ENCODE measurements at regions not wholly inside any gene's neighbourhood (a gene's known extent, or its start where the extent isn't known, plus 50 kb on each side); places are given as distances from the start of the nearest gene placed in this dataset.
"Not testable (repeated sequence)": the region's sequence is repeated elsewhere in the genome, so short reads cannot be mapped to it uniquely, and the experiment has no call there.

DNA sequence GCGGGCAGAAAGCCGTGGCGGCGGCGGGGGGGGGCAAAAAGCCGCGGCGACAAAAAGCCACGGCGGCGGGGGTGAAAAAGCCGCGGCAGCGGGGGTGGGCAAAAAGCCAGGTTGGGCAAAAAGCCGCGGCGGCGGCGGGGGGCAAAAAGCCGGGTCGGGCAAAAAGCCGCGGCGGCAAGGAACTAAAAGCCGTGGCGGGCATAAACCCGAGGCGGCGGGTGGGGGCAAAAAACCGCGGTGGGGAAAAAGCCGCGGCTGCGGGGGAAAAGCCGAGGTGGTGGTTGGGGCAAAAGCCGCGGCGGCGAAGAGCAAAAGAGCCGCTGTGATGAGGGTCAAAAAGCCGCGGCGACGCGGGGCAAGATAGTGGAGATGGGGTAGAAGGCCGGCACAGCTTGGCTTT is 1834.2 kb downstream of the FOXD4L5 start:
- H3K4me3 ChIP-seq (ENCODE audit: low read length in 2 of 2); H3K4me1 ChIP-seq (ENCODE audit: control insufficient read depth in 1 of 2, insufficient read depth in 2 of 2, low read length in 2 of 2); H3K36me3 ChIP-seq (ENCODE audit: control insufficient read depth in 1 of 2, insufficient read depth in 2 of 2, low read length in 1 of 2); intact Hi-C loops (cut with DNase I); H3K27me3 ChIP-seq (ENCODE audit: control insufficient read depth in 1 of 2, insufficient read depth in 2 of 2, low read length in 1 of 2); ATAC-seq (ENCODE audit: low FRiP score); H3K27ac ChIP-seq (ENCODE audit: low read depth in 1 of 2, low read length in 2 of 2); H3K9me3 ChIP-seq (ENCODE audit: control insufficient read depth, low read length): not testable (repeated sequence)
- peak; percentile 6 to 64 for DNase-seq
- 0 to 1% methylated on average over 15 to 37 of the region's 46 CpGs for WGBS, 2 donors

GRCh38 chr9:63425123-63425522 is 1859.9 kb downstream of the FOXD4L5 start:
- ATAC-seq (ENCODE audit: low FRiP score); H3K4me1 ChIP-seq (ENCODE audit: control insufficient read depth in 1 of 2, insufficient read depth in 2 of 2, low read length in 2 of 2); H3K9me3 ChIP-seq (ENCODE audit: control insufficient read depth, low read length); DNase-seq; H3K36me3 ChIP-seq (ENCODE audit: control insufficient read depth in 1 of 2, insufficient read depth in 2 of 2, low read length in 1 of 2); H3K4me3 ChIP-seq (ENCODE audit: low read length in 2 of 2); H3K27ac ChIP-seq (ENCODE audit: low read depth in 1 of 2, low read length in 2 of 2); intact Hi-C loops (cut with DNase I); H3K27me3 ChIP-seq (ENCODE audit: control insufficient read depth in 1 of 2, insufficient read depth in 2 of 2, low read length in 1 of 2): not testable (repeated sequence)
- 50% methylated on average over 1 of the region's 3 CpGs; no CpG with 5 or more reads in 1 of the 2 donors for WGBS, 2 donors

GRCh38 chr9:63390897-63391296 is 1894.1 kb downstream of the FOXD4L5 start:
- H3K4me3 ChIP-seq (ENCODE audit: low read length in 2 of 2); H3K36me3 ChIP-seq (ENCODE audit: control insufficient read depth in 1 of 2, insufficient read depth in 2 of 2, low read length in 1 of 2); intact Hi-C loops (cut with DNase I); H3K4me1 ChIP-seq (ENCODE audit: control insufficient read depth in 1 of 2, insufficient read depth in 2 of 2, low read length in 2 of 2); H3K27ac ChIP-seq (ENCODE audit: low read depth in 1 of 2, low read length in 2 of 2); H3K9me3 ChIP-seq (ENCODE audit: control insufficient read depth, low read length); H3K27me3 ChIP-seq (ENCODE audit: control insufficient read depth in 1 of 2, insufficient read depth in 2 of 2, low read length in 1 of 2); ATAC-seq (ENCODE audit: low FRiP score); DNase-seq: not testable (repeated sequence)
- WGBS, 2 donors = 100% methylated on average over 1 of the region's 3 CpGs; no CpG with 5 or more reads in 1 of the 2 donors

GRCh38 chr9:63385479-63385878 is 1899.5 kb downstream of the FOXD4L5 start:
- intact Hi-C loops (cut with DNase I); H3K27ac ChIP-seq (ENCODE audit: low read depth in 1 of 2, low read length in 2 of 2); H3K36me3 ChIP-seq (ENCODE audit: control insufficient read depth in 1 of 2, insufficient read depth in 2 of 2, low read length in 1 of 2); H3K27me3 ChIP-seq (ENCODE audit: control insufficient read depth in 1 of 2, insufficient read depth in 2 of 2, low read length in 1 of 2); H3K4me3 ChIP-seq (ENCODE audit: low read length in 2 of 2); H3K4me1 ChIP-seq (ENCODE audit: control insufficient read depth in 1 of 2, insufficient read depth in 2 of 2, low read length in 2 of 2); H3K9me3 ChIP-seq (ENCODE audit: control insufficient read depth, low read length); ATAC-seq (ENCODE audit: low FRiP score): not testable (repeated sequence)
- DNase-seq = peak in 1 of 2 donors; percentile 40
- 56 to 79% methylated on average over 5 to 8 of the region's 28 CpGs for WGBS, 2 donors

GRCh38 chr9:63379864-63380263 is 1905.1 kb downstream of the FOXD4L5 start:
- H3K27ac ChIP-seq (ENCODE audit: low read depth in 1 of 2, low read length in 2 of 2); H3K27me3 ChIP-seq (ENCODE audit: control insufficient read depth in 1 of 2, insufficient read depth in 2 of 2, low read length in 1 of 2); H3K4me3 ChIP-seq (ENCODE audit: low read length in 2 of 2); intact Hi-C loops (cut with DNase I); ATAC-seq (ENCODE audit: low FRiP score); H3K36me3 ChIP-seq (ENCODE audit: control insufficient read depth in 1 of 2, insufficient read depth in 2 of 2, low read length in 1 of 2); H3K9me3 ChIP-seq (ENCODE audit: control insufficient read depth, low read length); H3K4me1 ChIP-seq (ENCODE audit: control insufficient read depth in 1 of 2, insufficient read depth in 2 of 2, low read length in 2 of 2): not testable (repeated sequence)
- 86 to 89% methylated on average over 11 to 12 of the region's 12 CpGs for WGBS, 2 donors
- DNase-seq = peak in 1 of 2 donors; percentile 59

GRCh38 chr9:63354219-63354618 is 1930.8 kb downstream of the FOXD4L5 start:
- H3K9me3 ChIP-seq (ENCODE audit: control insufficient read depth, low read length); H3K4me3 ChIP-seq (ENCODE audit: low read length in 2 of 2); H3K27me3 ChIP-seq (ENCODE audit: control insufficient read depth in 1 of 2, insufficient read depth in 2 of 2, low read length in 1 of 2); H3K4me1 ChIP-seq (ENCODE audit: control insufficient read depth in 1 of 2, insufficient read depth in 2 of 2, low read length in 2 of 2); DNase-seq; H3K27ac ChIP-seq (ENCODE audit: low read depth in 1 of 2, low read length in 2 of 2); intact Hi-C loops (cut with DNase I); H3K36me3 ChIP-seq (ENCODE audit: control insufficient read depth in 1 of 2, insufficient read depth in 2 of 2, low read length in 1 of 2); ATAC-seq (ENCODE audit: low FRiP score): not testable (repeated sequence)
- 72 to 76% methylated on average over 2 of the region's 4 CpGs for WGBS, 2 donors

GRCh38 chr9:63347347-63347746 is 1937.7 kb downstream of the FOXD4L5 start:
- H3K9me3 ChIP-seq (ENCODE audit: control insufficient read depth, low read length); H3K27me3 ChIP-seq (ENCODE audit: control insufficient read depth in 1 of 2, insufficient read depth in 2 of 2, low read length in 1 of 2); H3K4me1 ChIP-seq (ENCODE audit: control insufficient read depth in 1 of 2, insufficient read depth in 2 of 2, low read length in 2 of 2); DNase-seq; H3K36me3 ChIP-seq (ENCODE audit: control insufficient read depth in 1 of 2, insufficient read depth in 2 of 2, low read length in 1 of 2); ATAC-seq (ENCODE audit: low FRiP score); intact Hi-C loops (cut with DNase I); H3K27ac ChIP-seq (ENCODE audit: low read depth in 1 of 2, low read length in 2 of 2); H3K4me3 ChIP-seq (ENCODE audit: low read length in 2 of 2): not testable (repeated sequence)
- 75 to 78% methylated on average over 2 of the region's 3 CpGs for WGBS, 2 donors

- H3K9me3 ChIP-seq (ENCODE audit: control insufficient read depth, low read length); H3K27ac ChIP-seq (ENCODE audit: low read depth in 1 of 2, low read length in 2 of 2); intact Hi-C loops (cut with DNase I); H3K27me3 ChIP-seq (ENCODE audit: control insufficient read depth in 1 of 2, insufficient read depth in 2 of 2, low read length in 1 of 2); H3K4me1 ChIP-seq (ENCODE audit: control insufficient read depth in 1 of 2, insufficient read depth in 2 of 2, low read length in 2 of 2); ATAC-seq (ENCODE audit: low FRiP score); H3K4me3 ChIP-seq (ENCODE audit: low read length in 2 of 2); H3K36me3 ChIP-seq (ENCODE audit: control insufficient read depth in 1 of 2, insufficient read depth in 2 of 2, low read length in 1 of 2): not testable (repeated sequence)
- WGBS, 2 donors = 63 to 70% methylated on average over 10 to 11 of the region's 14 CpGs
- DNase-seq = peak; percentile 50 to 77
These were observed 1938.5 kb downstream of the FOXD4L5 start for GRCh38 chr9:63346310-63347048.

DNA sequence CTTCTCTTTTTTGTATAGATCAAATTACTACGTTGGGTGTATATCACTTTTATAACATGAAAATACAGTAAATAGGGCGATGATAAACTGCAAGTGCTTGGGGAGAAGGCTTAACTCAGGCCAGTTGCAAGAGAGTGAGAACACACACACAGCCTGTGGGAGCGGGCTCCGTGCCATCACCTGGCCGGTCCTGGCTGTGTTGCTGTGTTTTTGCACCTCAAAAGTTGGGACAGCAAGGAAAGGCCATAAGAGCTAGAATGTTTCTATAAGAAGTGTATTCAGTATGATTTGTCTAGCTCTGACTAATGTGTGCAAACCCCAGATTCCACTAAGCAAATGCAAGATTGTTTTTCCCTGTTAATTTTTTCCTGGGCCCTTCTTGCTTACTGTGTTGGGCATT is 1940.6 kb downstream of the FOXD4L5 start:
- H3K4me3 ChIP-seq (ENCODE audit: low read length in 2 of 2); intact Hi-C loops (cut with DNase I); H3K36me3 ChIP-seq (ENCODE audit: control insufficient read depth in 1 of 2, insufficient read depth in 2 of 2, low read length in 1 of 2); H3K4me1 ChIP-seq (ENCODE audit: control insufficient read depth in 1 of 2, insufficient read depth in 2 of 2, low read length in 2 of 2); H3K9me3 ChIP-seq (ENCODE audit: control insufficient read depth, low read length); H3K27ac ChIP-seq (ENCODE audit: low read depth in 1 of 2, low read length in 2 of 2); H3K27me3 ChIP-seq (ENCODE audit: control insufficient read depth in 1 of 2, insufficient read depth in 2 of 2, low read length in 1 of 2); DNase-seq; ATAC-seq (ENCODE audit: low FRiP score): not testable (repeated sequence)
- 84 to 91% methylated on average over 3 of the region's 5 CpGs for WGBS, 2 donors
